ENCODE measurements at regions not wholly inside any gene's neighbourhood (a gene's known extent, or its start where the extent isn't known, plus 50 kb on each side); places are given as distances from the start of the nearest gene placed in this dataset.
"Not testable (repeated sequence)": the region's sequence is repeated elsewhere in the genome, so short reads cannot be mapped to it uniquely, and the experiment has no call there.

- DNase-seq (ENCODE audit: low read depth, low spot score), result peak; percentile 1
- no peak overlapping the region for H3K4me3 ChIP-seq (ENCODE audit: low read length)
These were observed 1548.6 kb downstream of the EFNA5 start for GRCh38 chr5:106121972-106122605.

- DNase-seq (ENCODE audit: low read depth, low spot score), result no peak
- no peak overlapping the region for H3K4me3 ChIP-seq (ENCODE audit: low read length)
These were observed 1554.1 kb downstream of the EFNA5 start for GRCh38 chr5:106116682-106117081.

- no peak for DNase-seq (ENCODE audit: low read depth, low spot score)
- no peak overlapping the region for H3K4me3 ChIP-seq (ENCODE audit: low read length)
These were observed 1556.8 kb downstream of the EFNA5 start for GRCh38 chr5:106113922-106114321.

GRCh38 chr5:106106384-106106783 lies 1564.4 kb downstream of the EFNA5 start:
- no peak overlapping the region for H3K4me3 ChIP-seq (ENCODE audit: low read length)
- no peak for DNase-seq (ENCODE audit: low read depth, low spot score)

- no peak overlapping the region for H3K4me3 ChIP-seq (ENCODE audit: low read length)
- no peak for DNase-seq (ENCODE audit: low read depth, low spot score)
These were observed 1573.4 kb downstream of the EFNA5 start for GRCh38 chr5:106097340-106097739.

- DNase-seq (ENCODE audit: low read depth, low spot score), result no peak
- H3K4me3 ChIP-seq (ENCODE audit: low read length), result no peak overlapping the region
These were observed 1575.9 kb downstream of the EFNA5 start for GRCh38 chr5:106094839-106095238.

GRCh38 chr5:106094204-106094607 lies 1576.5 kb downstream of the EFNA5 start:
- no peak overlapping the region for H3K4me3 ChIP-seq (ENCODE audit: low read length)
- no peak for DNase-seq (ENCODE audit: low read depth, low spot score)

- no peak overlapping the region for H3K4me3 ChIP-seq (ENCODE audit: low read length)
- DNase-seq (ENCODE audit: low read depth, low spot score), result no peak
These were observed 1577.6 kb downstream of the EFNA5 start for GRCh38 chr5:106093134-106093533.

GRCh38 chr5:106092455-106092854 lies 1578.3 kb downstream of the EFNA5 start:
- DNase-seq (ENCODE audit: low read depth, low spot score), result no peak

GRCh38 chr5:106089073-106089472 lies 1581.7 kb downstream of the EFNA5 start:
- H3K4me3 ChIP-seq (ENCODE audit: low read length), result no peak overlapping the region
- no peak for DNase-seq (ENCODE audit: low read depth, low spot score)

More at GRCh38 chr5:106092455-106092854, 1578.3 kb downstream of the EFNA5 start:
- no peak overlapping the region for H3K4me3 ChIP-seq (ENCODE audit: low read length)

GRCh38 chr5:106088462-106088861 lies 1582.3 kb downstream of the EFNA5 start:
- no peak for DNase-seq (ENCODE audit: low read depth, low spot score)

GRCh38 chr5:106086352-106086751 lies 1584.4 kb downstream of the EFNA5 start:
- DNase-seq (ENCODE audit: low read depth, low spot score), result no peak
- no peak overlapping the region for H3K4me3 ChIP-seq (ENCODE audit: low read length)

More at GRCh38 chr5:106088462-106088861, 1582.3 kb downstream of the EFNA5 start:
- no peak overlapping the region for H3K4me3 ChIP-seq (ENCODE audit: low read length)

GRCh38 chr5:106085556-106085955 lies 1585.2 kb downstream of the EFNA5 start:
- no peak overlapping the region for H3K4me3 ChIP-seq (ENCODE audit: low read length)

GRCh38 chr5:106085136-106085535 lies 1585.6 kb downstream of the EFNA5 start:
- H3K4me3 ChIP-seq (ENCODE audit: low read length), result no peak overlapping the region
- DNase-seq (ENCODE audit: low read depth, low spot score), result no peak

More at GRCh38 chr5:106085556-106085955, 1585.2 kb downstream of the EFNA5 start:
- DNase-seq (ENCODE audit: low read depth, low spot score), result no peak

GRCh38 chr5:106080535-106080934 lies 1590.2 kb downstream of the EFNA5 start:
- no peak overlapping the region for H3K4me3 ChIP-seq (ENCODE audit: low read length)
- no peak for DNase-seq (ENCODE audit: low read depth, low spot score)

GRCh38 chr5:106076655-106077054 lies 1594.1 kb downstream of the EFNA5 start:
- H3K4me3 ChIP-seq (ENCODE audit: low read length), result no peak overlapping the region
- no peak for DNase-seq (ENCODE audit: low read depth, low spot score)

GRCh38 chr5:106072208-106072607 lies 1598.5 kb downstream of the EFNA5 start:
- DNase-seq (ENCODE audit: low read depth, low spot score), result no peak
- H3K4me3 ChIP-seq (ENCODE audit: low read length), result no peak overlapping the region

- DNase-seq (ENCODE audit: low read depth, low spot score), result no peak
- no peak overlapping the region for H3K4me3 ChIP-seq (ENCODE audit: low read length)
These were observed 1623.4 kb downstream of the EFNA5 start for GRCh38 chr5:106047341-106047740.

- DNase-seq (ENCODE audit: low read depth, low spot score); H3K4me3 ChIP-seq (ENCODE audit: low read length): not testable (repeated sequence)
These were observed 1638.7 kb downstream of the EFNA5 start for GRCh38 chr5:106032069-106032468.

GRCh38 chr5:106028314-106028713 lies 1642.4 kb downstream of the EFNA5 start:
- H3K4me3 ChIP-seq (ENCODE audit: low read length), result no peak overlapping the region
- no peak for DNase-seq (ENCODE audit: low read depth, low spot score)

GRCh38 chr5:106020894-106021293 lies 1649.8 kb downstream of the EFNA5 start:
- no peak for DNase-seq (ENCODE audit: low read depth, low spot score)
- no peak overlapping the region for H3K4me3 ChIP-seq (ENCODE audit: low read length)
